ENCODE measurements at regions not wholly inside any gene's neighbourhood (a gene's known extent, or its start where the extent isn't known, plus 50 kb on each side); places are given as distances from the start of the nearest gene placed in this dataset.

GRCh38 chr7:10912077-10912476 lies 61.6 kb upstream of the PHF14 start:
- TF ChIP-seq, protein P1, sequence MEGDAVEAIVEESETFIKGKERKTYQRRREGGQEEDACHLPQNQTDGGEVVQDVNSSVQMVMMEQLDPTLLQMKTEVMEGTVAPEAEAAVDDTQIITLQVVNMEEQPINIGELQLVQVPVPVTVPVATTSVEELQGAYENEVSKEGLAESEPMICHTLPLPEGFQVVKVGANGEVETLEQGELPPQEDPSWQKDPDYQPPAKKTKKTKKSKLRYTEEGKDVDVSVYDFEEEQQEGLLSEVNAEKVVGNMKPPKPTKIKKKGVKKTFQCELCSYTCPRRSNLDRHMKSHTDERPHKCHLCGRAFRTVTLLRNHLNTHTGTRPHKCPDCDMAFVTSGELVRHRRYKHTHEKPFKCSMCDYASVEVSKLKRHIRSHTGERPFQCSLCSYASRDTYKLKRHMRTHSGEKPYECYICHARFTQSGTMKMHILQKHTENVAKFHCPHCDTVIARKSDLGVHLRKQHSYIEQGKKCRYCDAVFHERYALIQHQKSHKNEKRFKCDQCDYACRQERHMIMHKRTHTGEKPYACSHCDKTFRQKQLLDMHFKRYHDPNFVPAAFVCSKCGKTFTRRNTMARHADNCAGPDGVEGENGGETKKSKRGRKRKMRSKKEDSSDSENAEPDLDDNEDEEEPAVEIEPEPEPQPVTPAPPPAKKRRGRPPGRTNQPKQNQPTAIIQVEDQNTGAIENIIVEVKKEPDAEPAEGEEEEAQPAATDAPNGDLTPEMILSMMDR (IDR thresholded peaks at IDR 0.05): no peak
- TF ChIP-seq POLR2AphosphoS5 (IDR thresholded peaks at IDR 0.05; ENCODE audit: insufficient read depth in 1 of 2, low read depth in 1 of 2): no peak
